Esophagus squamous epithelium (tissue), 4 donors: ENCODE measurements at regions not wholly inside any gene's neighbourhood (a gene's known extent, or its start where the extent isn't known, plus 50 kb on each side); places are given as distances from the start of the nearest gene placed in this dataset.
"Not testable (repeated sequence)": the region's sequence is repeated elsewhere in the genome, so short reads cannot be mapped to it uniquely, and the experiment has no call there.

Experiments
- POLR2A ChIP-seq, 4 donors: fragments of 450-650 bp; IDR thresholded peaks; one replicate each; pipeline ENCODE4 v1.6.1; 2017; ENCODE audit warnings: antibody characterized with exemption in 4 of 4, mild to moderate bottlenecking in 4 of 4, moderate library complexity in 3 of 4
- TF ChIP-seq, protein P1 (sequence below), 6 experiments: fragments of 450-650 bp in 4 of 6; fragments of 200-600 bp in 2 of 6; sonication (generic) in 2 of 6; IDR thresholded peaks; one replicate each; pipeline ENCODE4 v1.5.1; 2016 to 2019; ENCODE audit warnings: antibody characterized with exemption in 6 of 6, mild to moderate bottlenecking in 4 of 6, moderate library complexity in 4 of 6

- TF ChIP-seq, protein P1, sequence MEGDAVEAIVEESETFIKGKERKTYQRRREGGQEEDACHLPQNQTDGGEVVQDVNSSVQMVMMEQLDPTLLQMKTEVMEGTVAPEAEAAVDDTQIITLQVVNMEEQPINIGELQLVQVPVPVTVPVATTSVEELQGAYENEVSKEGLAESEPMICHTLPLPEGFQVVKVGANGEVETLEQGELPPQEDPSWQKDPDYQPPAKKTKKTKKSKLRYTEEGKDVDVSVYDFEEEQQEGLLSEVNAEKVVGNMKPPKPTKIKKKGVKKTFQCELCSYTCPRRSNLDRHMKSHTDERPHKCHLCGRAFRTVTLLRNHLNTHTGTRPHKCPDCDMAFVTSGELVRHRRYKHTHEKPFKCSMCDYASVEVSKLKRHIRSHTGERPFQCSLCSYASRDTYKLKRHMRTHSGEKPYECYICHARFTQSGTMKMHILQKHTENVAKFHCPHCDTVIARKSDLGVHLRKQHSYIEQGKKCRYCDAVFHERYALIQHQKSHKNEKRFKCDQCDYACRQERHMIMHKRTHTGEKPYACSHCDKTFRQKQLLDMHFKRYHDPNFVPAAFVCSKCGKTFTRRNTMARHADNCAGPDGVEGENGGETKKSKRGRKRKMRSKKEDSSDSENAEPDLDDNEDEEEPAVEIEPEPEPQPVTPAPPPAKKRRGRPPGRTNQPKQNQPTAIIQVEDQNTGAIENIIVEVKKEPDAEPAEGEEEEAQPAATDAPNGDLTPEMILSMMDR (IDR thresholded peaks at IDR 0.05): not testable (repeated sequence)
- not testable (repeated sequence) for TF ChIP-seq POLR2A (IDR thresholded peaks at IDR 0.05)
These were observed 498.0 kb downstream of the C12orf50 start for GRCh38 chr12:87531213-87531612.
